PFSK-1 (cell line): ENCODE measurements at regions not wholly inside any gene's neighbourhood (a gene's known extent, or its start where the extent isn't known, plus 50 kb on each side); places are given as distances from the start of the nearest gene placed in this dataset.

Experiments used
- POLR2AphosphoS5 ChIP-seq: IDR thresholded peaks from 2 replicates; pipeline ENCODE4 v1.6.1; 2012; ENCODE audit warnings: low read depth, mild to moderate bottlenecking, control low read depth, low read length, moderate library complexity
- SIN3A ChIP-seq: IDR thresholded peaks from 2 replicates; pipeline ENCODE4 v1.6.1; 2012; ENCODE audit warnings: mild to moderate bottlenecking, low read length, moderate library complexity, borderline replicate concordance; ENCODE audit not compliant: insufficient read depth
- TAF1 ChIP-seq: IDR thresholded peaks from 2 replicates; pipeline ENCODE4 v1.6.1; 2012; ENCODE audit warnings: low read length, control low read depth, borderline replicate concordance; ENCODE audit not compliant: insufficient read depth

DNA sequence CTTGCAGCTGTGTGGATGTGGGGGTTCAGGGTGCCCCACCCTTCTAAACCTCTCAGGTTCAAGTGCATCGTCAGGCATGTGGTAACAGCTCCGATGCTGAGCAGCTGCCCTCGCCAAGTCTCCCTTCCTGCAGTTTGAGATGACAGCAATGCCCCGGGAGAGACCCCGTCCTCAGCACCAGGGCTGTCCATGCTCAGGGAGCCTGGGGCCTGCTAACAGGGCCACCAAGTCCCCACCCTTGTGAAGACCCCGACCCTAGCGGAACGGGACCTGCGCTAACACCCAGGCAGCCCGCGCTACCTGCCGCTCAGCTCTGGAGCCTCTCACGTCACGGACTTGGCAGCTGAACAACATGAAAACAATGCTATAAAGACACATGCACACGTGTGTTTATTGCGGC is 159.2 kb upstream of the C1orf174 start:
- TF ChIP-seq TAF1, result no peak
- TF ChIP-seq SIN3A, result no peak
- no peak for TF ChIP-seq POLR2AphosphoS5
